Endometrium (tissue), 2 donors: ENCODE measurements at regions not wholly inside any gene's neighbourhood (a gene's known extent, or its start where the extent isn't known, plus 50 kb on each side); places are given as distances from the start of the nearest gene placed in this dataset.

Experiments
- FAIRE-seq: peaks from 2 replicates; lab custom pipeline; 2012; peaks lifted over from hg19 to GRCh38; lab: Jason Lieb, UNC
- donor health status: control.
- donor health status: control.

DNA sequence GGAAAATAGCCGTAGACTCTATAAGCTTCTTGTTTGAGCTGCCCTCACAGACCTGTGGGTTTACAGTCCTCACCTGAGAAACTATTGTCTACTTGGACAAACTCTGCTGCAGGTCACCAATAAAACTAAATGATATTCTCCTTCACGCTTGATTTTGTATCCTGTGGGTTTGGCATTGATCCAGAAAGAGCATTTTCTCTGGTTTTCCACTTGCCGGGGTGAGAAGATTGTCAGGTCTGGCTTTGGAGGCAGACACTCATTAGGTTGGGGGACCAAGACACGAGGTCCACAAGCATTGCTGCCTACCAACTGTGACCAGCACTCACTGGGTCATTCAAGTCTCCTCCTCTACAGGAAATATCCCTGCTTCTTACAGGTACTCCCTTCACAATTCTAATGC is 68.5 kb downstream of the CDC14C start:
- no peak for FAIRE-seq

DNA sequence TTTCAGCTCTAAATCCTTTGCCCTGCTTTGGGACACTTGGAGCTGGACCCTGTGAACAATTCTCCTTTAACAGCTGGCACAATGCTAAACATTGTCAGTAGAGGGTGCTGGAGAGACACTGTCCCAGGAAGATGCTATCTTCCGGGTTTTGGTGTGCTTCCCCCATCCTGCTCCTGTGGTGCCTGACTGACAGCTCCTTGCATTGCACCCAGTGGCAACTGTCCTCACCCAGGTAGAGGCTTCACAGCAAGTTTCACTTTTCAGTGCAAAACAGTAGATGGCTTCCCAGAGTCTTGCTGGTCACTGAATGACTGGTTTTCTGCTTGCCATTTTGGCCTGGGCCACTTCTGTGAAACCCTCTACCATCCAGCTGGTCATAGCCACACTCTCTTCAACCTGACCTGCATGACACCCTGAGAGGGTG is 77.3 kb downstream of the CDC14C start:
- FAIRE-seq, result no peak

GRCh38 chr7:49010717-49011116 is 86.4 kb downstream of the CDC14C start:
- no peak for FAIRE-seq

GRCh38 chr7:49014870-49015269 is 90.5 kb downstream of the CDC14C start:
- no peak for FAIRE-seq

DNA sequence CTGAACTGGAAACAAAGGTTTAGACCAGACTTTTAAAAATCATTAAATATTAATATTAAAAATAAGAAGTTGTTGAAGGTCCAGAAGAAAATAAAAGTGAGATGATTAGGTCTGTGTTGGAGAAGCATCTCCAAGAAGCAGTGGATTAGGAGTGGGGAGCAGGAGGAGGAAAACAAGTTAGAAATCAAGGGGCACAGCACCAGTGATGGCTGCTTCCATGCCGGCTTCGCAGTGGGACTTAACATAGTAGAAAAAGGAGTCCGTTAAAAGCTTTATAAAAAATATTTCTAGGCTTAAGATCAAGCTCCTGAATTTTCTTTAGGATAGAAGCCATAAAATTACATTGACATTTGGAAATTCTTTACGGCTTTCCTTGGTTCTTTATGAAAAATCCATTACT is 95.8 kb downstream of the CDC14C start:
- FAIRE-seq, result no peak

DNA sequence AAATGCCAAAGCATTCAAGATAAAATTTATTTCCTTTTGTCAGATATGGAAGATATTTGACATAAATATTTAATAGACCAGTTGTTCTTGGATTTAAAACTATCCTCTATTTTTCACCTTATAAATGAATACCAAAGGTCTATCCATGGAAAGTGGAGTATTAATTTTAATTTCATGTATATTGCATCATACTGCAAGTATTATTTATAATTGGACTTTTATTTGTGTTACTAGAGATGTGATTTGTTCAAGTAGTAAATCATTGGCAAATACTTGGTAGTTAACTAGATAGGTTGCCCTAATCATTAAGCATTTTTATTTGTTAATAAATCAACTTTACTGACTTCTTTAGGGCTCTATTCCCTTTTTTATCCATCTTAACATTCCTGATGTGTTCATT is 98.1 kb downstream of the CDC14C start:
- FAIRE-seq, result peak; percentile 91

- FAIRE-seq, result no peak
These were observed 99.3 kb downstream of the CDC14C start for GRCh38 chr7:49023345-49024328.

DNA sequence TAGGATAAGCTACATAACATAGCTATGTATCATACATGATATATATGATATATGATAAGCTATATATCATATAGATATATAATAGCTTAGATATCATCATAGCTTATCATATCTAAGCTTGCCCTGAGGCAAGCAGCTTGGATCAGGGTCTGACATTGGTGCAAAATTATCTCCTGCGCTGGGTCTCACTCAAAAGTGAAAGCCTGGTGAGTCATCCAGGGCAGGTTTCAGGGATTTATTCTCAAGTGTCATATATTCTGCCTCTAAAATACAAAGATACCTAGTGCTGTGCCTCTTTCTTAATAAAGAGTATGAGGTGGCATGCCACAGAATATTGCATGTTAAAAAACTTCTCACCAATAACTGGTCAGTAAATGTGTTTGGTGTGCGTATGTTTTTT is 105.9 kb downstream of the CDC14C start:
- FAIRE-seq, result no peak

GRCh38 chr7:49033140-49033539 is 108.8 kb downstream of the CDC14C start:
- peak; percentile 81 for FAIRE-seq

GRCh38 chr7:49037346-49038210 is 113.2 kb downstream of the CDC14C start:
- FAIRE-seq, result no peak

GRCh38 chr7:49038821-49039358 is 114.5 kb downstream of the CDC14C start:
- FAIRE-seq, result no peak

DNA sequence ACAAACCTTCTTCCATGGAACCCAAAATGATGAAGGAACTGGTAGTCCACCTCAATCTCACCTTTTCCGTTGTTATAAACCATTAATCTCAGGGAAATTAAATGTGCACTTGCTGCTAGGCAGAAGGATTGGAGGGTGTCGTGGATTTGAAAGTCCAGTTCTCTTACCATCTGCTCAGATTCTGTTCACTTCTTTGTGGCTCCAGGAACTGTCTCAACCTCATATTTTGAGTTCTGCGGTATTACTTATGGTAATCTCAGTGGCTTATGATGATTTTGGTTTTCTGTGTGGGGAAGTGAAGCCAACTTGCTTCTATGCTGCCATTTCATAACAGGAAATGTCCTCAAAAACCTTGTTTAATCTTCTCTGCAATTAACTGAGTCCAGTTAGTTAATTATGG is 136.4 kb downstream of the CDC14C start:
- no peak for FAIRE-seq

DNA sequence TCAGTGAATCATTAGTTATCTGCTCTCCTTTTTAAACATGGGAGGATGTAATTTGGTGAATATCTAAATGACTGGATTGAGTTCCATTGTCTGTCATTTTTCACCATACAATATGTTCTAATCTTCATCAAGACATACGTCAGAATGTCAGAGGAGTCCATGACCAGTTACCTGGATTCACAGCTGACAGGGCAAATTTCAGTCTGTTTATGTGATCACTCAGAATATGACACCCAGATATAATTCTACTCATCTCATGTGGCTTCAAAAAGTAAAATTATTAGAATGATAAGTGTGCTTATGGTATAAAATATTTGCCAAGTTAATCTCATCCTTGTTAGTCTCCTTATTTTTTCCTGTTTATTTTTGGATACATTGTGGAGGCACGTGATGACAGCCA is 150.2 kb downstream of the CDC14C start:
- no peak for FAIRE-seq

GRCh38 chr7:49080896-49081475 is 156.6 kb downstream of the CDC14C start:
- FAIRE-seq, result no peak

- no peak for FAIRE-seq
These were observed 163.7 kb downstream of the CDC14C start for GRCh38 chr7:49088017-49088416.

GRCh38 chr7:49089717-49090116 is 165.4 kb downstream of the CDC14C start:
- FAIRE-seq, result no peak

DNA sequence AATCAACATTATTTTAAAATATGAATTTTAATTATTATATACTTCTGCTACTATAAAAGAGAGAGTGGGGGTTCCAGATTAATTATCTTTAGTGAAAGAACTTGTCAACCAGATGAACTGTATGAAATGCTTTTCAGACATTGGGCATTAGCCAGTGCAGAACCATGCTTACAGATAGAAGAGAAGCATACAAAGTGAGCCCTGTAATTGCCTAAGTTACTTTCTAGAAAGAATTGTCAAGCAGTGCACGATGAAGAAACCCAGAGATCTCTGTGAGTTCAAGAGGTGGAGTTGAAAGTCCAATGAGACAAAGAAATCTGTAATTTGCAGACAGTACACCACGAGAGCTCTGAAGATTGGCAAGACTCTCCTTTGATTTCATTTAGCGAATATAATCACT is 166.7 kb downstream of the CDC14C start:
- FAIRE-seq, result no peak

DNA sequence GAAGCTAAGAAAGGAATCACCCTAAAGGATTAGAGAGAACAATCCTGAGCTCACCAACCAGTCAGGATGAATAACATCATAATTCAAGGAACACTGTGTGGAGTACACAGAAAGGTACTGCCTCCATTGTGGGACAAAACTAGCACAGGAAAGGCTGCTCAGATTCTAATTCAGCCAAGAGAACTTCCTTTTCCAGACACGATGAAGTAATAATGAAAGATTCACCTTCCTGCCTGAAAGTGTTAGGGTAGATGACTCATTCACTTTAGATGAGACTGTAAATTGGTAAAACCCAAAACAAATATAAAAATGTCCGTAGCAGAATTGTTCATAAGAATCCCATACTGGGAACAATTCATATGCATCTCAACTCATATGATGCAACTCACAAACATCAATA is 167.2 kb downstream of the CDC14C start:
- no peak for FAIRE-seq

- FAIRE-seq, result no peak
These were observed 168.9 kb downstream of the CDC14C start for GRCh38 chr7:49093218-49093617.

- FAIRE-seq, result no peak
These were observed 170.5 kb downstream of the CDC14C start for GRCh38 chr7:49094866-49095265.

DNA sequence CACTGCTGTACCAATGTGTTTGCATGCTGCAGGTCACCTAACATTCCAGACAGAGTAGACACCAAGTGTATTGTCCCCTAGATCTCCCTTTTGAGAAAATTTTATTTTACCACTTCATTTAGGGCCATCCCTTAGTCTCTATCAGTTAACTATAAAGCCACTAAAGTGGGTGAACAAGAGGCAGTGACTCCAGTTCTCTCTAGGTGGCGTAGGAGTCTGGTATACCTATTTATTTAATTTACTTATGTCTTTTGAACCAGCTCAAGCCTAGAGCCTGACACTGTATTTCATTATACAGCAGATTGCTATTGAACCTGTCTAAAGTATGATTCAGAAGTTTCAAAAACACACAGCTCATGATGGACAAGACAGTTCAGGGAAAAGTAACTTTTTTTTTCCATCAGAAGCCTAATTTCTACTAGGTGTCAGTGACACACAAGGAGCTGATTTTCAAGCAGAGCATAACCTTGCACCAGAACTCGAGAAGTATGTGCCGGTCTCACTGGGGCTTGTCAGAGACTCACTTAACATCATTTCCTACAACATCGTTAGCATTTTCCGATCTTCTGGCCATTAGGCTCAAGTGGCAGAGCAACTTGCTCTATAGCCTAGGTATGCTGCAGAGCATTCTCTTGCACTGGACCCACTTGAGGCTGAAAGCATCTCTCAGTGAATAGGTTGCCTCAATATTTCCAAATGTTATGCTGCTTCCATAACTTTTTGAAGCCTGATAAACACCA is 175.4 kb downstream of the CDC14C start:
- no peak for FAIRE-seq
